ENCODE measurements at regions not wholly inside any gene's neighbourhood (a gene's known extent, or its start where the extent isn't known, plus 50 kb on each side); places are given as distances from the start of the nearest gene placed in this dataset.

DNA sequence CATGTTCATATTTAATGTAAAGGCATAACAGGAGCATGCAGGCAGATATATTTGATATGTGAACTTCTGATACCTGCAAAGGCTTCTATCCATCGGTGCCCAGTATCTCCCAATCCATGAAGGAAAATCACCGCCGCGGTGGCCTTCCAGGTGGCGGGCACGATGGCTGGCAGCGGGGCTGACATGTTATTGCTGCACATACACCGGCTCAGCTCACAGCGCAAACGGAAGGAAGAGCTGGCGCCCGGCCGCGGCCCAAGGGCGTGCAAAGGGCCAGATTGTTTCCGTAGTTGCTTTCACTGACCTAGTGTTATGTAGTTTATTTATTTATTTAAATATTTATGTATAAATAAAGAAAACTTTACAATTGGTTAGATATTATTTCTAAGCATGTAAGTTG, 322.7 kb upstream of the PITX2 start:
- TF ChIP-seq RAD21 (IDR thresholded peaks at IDR 0.05; ENCODE audit: low read length) = no peak
- TF ChIP-seq, protein P1, sequence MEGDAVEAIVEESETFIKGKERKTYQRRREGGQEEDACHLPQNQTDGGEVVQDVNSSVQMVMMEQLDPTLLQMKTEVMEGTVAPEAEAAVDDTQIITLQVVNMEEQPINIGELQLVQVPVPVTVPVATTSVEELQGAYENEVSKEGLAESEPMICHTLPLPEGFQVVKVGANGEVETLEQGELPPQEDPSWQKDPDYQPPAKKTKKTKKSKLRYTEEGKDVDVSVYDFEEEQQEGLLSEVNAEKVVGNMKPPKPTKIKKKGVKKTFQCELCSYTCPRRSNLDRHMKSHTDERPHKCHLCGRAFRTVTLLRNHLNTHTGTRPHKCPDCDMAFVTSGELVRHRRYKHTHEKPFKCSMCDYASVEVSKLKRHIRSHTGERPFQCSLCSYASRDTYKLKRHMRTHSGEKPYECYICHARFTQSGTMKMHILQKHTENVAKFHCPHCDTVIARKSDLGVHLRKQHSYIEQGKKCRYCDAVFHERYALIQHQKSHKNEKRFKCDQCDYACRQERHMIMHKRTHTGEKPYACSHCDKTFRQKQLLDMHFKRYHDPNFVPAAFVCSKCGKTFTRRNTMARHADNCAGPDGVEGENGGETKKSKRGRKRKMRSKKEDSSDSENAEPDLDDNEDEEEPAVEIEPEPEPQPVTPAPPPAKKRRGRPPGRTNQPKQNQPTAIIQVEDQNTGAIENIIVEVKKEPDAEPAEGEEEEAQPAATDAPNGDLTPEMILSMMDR (conservative IDR thresholded peaks at IDR 0.05; ENCODE audit: low read depth, low read length) = no peak
- no peak for TF ChIP-seq POLR2A (IDR thresholded peaks at IDR 0.05; ENCODE audit: low read depth, low read length)
- no peak for TF ChIP-seq MAZ (IDR thresholded peaks at IDR 0.05; ENCODE audit: borderline replicate concordance, low read depth, low read length)
- TF ChIP-seq BHLHE40 (IDR thresholded peaks at IDR 0.05; ENCODE audit: low read depth, low read length) = no peak
- no peak for TF ChIP-seq MAFK (IDR thresholded peaks at IDR 0.05; ENCODE audit: low read depth, low read length)
- TF ChIP-seq, protein P2, sequence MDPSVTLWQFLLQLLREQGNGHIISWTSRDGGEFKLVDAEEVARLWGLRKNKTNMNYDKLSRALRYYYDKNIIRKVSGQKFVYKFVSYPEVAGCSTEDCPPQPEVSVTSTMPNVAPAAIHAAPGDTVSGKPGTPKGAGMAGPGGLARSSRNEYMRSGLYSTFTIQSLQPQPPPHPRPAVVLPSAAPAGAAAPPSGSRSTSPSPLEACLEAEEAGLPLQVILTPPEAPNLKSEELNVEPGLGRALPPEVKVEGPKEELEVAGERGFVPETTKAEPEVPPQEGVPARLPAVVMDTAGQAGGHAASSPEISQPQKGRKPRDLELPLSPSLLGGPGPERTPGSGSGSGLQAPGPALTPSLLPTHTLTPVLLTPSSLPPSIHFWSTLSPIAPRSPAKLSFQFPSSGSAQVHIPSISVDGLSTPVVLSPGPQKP (IDR thresholded peaks at IDR 0.05; ENCODE audit: borderline replicate concordance, low read depth, low read length) = no peak
- TF ChIP-seq CEBPB (IDR thresholded peaks at IDR 0.05; ENCODE audit: low read depth, low read length) = no peak
- TF ChIP-seq RCOR1 (IDR thresholded peaks at IDR 0.05; ENCODE audit: insufficient replicate concordance, low read length) = no peak
- TF ChIP-seq, protein P3, sequence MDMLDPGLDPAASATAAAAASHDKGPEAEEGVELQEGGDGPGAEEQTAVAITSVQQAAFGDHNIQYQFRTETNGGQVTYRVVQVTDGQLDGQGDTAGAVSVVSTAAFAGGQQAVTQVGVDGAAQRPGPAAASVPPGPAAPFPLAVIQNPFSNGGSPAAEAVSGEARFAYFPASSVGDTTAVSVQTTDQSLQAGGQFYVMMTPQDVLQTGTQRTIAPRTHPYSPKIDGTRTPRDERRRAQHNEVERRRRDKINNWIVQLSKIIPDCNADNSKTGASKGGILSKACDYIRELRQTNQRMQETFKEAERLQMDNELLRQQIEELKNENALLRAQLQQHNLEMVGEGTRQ (IDR thresholded peaks at IDR 0.05; ENCODE audit: low read depth, low read length) = no peak
- no peak for TF ChIP-seq MXI1 (IDR thresholded peaks at IDR 0.05; ENCODE audit: borderline replicate concordance, low read depth, low read length)
- TF ChIP-seq RFX5 (IDR thresholded peaks at IDR 0.05; ENCODE audit: low read depth, low read length) = no peak
- no peak for TF ChIP-seq CHD1 (IDR thresholded peaks at IDR 0.05; ENCODE audit: low read depth, low read length)
- TF ChIP-seq SMC3 (IDR thresholded peaks at IDR 0.05; ENCODE audit: low read depth, low read length) = no peak

Measured in IMR-90 (cell line).